Muscle of arm (tissue), 1 donor: ENCODE measurements at regions not wholly inside any gene's neighbourhood (a gene's known extent, or its start where the extent isn't known, plus 50 kb on each side); places are given as distances from the start of the nearest gene placed in this dataset.

ENCODE experiments used
- DNase-seq: peaks from one replicate; pipeline ENCODE4 v3.0.0-alpha.2; 2013

DNA sequence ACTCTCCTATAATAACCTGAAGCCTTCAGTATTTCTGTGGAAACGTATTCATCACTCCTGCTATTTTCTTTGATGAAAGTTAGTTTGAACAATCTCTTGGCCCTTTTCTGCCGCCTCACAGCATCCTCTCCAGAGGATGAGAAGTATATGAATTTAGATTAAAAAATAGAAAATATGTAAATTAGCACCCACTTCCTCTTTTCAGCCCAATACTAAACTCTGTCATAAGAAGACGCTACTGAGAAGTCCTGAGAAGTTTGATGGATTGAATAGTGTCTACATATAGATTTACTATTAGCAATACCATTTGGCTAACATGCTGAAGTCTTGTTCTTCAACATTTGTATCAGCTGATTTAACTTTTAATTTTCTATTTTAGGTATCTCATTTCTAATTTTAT, 526.4 kb upstream of the SPHKAP start:
- DNase-seq, result no peak

DNA sequence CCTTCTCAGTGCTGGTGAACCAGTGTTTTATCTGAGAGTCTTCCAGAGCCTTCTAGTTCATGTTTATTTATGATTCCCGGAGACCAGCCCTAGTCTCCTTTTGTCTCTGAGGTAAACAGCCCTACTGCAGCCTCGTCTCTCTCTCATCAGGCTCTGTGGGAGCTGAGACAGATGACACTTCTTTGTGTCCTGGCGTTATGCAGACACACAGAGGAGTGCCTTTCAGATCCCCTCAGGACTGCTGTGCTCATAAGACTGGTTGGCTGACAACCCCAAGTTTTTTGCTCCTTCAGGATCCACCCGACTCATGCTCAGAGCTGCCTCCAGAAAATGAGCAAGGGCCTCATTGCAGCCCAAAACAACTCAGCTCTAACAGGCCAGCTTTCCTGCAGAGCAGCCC, 523.8 kb upstream of the SPHKAP start:
- no peak for DNase-seq

DNA sequence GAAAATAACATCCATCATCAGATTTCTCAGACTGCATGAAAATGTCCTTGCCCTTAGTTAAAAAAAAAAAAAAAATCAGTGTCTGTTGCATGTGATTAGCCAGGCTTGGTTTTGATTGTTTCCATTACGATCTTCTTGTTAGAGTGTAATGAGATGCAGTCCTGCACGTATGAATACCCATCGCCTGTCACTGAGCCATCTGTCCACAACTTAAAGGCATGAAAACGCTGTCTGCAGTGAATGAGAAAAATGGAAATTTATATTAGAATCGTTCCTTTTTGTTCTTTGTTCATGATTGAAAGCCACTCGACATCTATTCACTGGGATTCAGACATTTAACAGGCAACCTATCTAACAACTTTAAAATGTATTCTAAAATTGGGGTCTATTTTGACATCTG, 521.7 kb upstream of the SPHKAP start:
- DNase-seq, result no peak

DNA sequence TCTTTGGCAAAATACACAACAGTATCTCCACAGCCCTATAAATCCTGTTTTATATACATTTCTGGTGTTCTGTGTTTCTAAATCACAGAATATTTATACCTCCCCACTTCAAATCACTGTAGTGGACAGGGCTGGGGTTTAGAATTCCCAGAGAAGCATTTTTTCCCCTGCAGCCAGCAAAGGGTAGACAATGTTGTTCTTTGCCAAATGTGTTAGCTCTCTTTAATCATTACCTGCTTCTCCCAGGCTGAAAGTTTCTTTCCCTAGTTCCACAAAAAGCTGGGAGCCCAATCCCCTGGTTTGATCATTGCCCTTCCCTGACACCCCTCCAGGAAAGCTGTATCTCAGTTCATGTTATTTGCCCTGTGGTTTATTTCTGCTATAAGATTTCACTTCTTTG, 520.0 kb upstream of the SPHKAP start:
- no peak for DNase-seq

DNA sequence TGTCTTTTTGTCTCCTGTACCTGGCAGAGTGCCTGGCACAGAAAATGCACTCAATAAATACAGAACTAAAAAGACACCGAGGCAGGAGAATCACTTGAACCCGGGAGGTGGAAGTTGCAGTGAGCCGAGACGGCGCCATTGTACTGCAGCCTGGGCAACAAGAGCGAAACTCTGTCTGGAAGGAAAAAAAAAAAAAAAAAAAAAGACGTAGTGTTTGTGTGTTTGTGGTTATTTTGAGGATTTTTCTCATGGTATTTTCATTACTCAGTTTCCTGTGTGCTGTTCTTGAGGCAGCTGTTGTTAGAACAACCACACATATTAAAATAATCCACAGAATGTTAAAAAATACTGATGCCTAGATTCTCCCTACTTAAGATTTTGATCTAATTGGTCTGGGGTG, 519.2 kb upstream of the SPHKAP start:
- DNase-seq, result no peak

DNA sequence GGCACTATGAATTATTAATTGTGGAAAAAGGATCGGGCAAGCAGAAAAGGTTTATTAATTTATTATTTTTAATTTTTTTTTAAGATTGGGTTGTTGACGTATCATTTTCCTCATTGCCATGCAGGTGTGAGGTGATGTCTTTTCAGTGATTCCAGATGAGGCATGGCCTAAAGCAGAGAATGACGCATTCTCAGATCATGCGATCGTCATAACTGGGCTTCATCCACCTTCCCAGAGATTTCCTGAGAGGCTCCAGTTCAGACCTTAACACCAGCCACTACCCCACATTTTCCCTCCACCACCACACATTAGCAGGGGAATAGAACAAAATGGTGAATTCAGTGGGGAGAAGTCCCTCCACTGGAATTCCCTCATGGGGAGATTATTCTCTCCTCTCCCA, 518.4 kb upstream of the SPHKAP start:
- DNase-seq, result no peak

DNA sequence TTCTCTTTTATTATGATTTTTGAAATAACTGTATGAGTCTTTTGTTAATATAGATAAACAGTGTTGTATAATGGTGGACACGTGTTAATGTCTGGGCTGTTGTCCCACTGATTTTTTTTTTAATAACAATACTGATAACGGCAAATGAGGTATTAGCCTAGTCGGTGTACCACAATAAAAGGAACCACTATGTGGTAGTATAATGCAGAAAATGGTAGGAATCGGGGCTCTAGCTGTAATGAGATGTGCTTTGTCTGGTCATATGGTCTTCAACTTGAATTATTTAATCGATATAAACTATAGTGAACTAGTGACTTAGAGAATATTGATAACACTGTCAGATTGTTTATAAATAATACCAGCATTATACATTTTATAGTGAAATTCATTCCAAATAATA, 517.9 kb upstream of the SPHKAP start:
- no peak for DNase-seq

DNA sequence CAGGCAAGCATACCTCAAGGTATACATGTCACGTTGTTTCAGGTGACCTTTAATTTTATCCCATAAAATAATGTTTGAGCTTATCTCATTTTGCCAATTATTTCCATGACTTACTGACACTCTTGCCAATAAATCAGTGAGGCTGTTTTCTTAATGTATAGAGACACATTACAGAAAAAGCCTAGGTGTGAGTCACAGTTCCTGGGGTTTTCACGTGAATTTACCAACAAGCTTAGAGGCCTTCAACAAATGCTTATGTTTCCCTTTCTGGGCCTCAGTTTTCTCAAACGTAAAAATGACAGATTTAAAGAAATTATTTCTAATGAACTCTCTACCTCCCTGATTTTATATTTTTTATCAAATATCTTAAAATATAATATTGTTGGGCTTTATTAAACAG, 517.5 kb upstream of the SPHKAP start:
- no peak for DNase-seq

DNA sequence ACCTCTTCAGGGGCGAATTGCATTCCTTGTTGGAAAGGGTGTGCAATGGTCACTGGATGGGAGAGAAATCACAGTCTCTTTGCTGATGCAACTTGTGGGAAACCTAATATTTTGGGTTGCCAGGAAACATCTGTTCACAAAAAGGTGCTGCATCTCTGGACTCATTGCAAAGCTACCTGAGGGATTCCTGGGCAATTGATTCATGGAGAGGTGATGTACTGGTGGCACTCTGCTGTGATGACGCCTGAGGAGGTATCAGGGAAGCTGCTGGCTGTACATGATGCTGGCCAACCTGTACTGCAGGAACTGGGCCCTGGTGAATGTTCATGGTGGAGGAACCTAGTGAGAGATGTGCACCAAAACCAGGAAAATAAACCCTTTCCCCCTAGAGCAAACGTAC, 516.0 kb upstream of the SPHKAP start:
- no peak for DNase-seq

DNA sequence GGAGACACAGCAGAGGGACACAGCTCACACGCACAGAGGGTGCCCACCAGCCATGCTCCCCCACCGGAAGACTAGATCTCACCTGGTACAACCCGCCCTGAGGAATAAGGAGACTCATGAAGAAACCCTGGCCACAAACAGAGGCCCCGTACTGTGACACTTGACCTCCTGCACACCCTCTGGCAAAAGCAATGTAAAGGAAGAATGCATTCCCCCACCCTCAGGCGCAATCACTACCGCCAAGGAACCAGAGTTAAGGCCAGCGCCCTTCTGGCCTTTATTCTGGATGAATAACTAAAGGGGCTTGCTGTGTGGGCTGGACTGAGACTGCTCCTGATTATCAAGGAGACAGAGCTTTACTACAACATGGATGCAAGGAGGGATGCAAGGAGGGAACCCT, 509.2 kb upstream of the SPHKAP start:
- DNase-seq, result no peak

DNA sequence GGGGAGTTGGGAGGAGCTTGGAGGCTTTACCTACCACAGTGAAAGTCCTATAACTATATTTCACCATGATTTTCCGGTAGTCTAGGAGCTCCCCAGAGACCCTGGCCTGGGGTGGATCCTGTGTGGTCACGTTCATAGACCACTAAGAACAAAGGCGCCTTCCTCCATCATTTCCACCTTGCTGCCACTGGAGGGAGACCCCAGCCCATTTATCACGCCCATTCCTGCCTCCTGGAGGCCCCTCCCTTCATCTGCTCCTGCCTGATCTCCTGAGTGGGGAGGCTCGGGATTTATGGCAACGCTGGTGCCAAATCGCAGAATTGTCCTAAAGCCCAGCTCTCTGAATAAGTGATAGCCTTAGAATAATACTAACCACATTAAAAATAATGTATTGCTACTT, 507.6 kb upstream of the SPHKAP start:
- peak; percentile 27 for DNase-seq

DNA sequence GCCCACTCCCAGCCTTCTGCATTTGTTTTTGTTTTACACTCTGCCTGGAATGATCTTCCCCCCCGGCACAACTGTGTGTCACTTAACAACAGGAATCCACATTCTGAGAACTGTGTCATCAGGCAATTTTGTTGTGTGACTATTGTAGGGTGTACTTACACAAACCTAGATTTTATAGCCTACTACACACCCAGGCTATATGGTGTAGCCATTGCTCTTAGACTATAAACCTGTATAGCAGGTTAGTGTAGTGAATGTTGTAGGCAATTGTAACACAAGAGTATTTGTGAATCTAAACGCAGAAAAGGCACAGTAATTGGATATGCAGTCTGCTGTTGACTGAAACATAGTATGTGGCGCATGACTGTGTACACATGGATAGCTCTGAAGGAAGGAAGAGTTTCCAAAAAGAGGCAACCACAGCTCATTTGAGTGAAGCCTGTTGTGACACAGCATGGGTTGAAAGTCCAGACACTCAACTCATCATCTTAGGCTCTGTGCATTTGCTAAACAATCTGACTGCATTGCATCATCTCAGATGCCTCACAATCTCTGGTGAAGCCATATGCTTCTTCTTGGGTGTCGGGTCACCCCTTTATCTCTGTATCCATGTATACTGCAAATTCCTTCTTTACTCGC, 506.6 kb upstream of the SPHKAP start:
- DNase-seq, result no peak

DNA sequence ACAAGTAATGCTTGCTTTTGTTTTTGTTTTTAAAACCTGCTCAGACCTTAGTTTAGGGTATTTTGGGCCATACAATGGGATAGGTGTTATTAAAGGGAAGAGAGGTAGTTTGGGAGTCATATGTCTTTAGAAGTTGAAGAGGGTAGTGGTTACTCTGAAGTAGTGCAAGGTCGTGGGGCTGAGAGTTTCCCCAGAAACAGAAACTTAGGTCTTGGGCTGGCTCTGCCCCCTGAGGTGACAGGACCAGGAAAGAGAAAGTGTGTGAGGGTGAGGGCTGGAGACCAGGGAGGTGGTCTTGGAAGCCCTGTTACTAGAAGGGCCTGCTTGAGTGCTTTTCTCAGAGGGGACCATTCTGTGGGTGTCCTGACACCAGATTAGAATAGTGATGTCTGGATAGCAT, 500.5 kb upstream of the SPHKAP start:
- no peak for DNase-seq

DNA sequence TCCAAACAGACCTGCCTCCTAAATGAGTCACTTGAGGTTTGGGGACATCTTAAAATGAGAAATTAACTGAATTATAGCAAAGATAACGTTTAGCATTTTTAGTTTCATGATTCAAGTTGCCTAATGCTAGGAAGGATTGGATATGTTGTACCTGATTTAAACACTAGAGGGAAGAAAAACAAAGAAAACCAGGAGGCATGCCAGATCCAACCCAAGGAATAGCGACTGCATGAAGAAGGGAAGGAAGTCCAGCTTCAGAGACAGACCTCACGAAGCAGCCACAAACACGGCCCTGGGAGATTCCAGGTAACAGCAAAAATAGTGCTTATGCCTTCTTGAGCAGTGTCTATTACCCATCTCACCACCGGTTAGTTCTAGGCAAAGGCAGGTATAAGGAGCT, 499.9 kb upstream of the SPHKAP start:
- DNase-seq, result peak; percentile 68

DNA sequence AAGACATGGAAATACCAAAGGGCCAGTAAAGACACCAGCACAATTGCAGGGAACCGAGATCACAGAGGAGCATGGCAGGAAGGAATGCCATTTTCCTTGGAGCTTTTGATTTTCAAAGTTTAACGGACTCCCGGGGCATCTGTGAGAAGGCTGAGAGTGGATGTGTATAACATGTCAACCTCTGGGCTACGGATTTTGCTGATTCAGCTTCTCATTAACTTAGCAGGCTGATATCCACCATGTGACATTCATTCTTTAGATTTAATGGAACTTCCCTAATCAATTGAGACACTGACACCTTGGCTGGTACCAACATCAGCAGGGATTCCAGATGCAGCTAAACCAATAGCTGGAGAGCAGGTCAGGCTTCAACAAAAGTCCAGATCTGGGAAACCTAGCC, 496.6 kb upstream of the SPHKAP start:
- DNase-seq, result no peak

DNA sequence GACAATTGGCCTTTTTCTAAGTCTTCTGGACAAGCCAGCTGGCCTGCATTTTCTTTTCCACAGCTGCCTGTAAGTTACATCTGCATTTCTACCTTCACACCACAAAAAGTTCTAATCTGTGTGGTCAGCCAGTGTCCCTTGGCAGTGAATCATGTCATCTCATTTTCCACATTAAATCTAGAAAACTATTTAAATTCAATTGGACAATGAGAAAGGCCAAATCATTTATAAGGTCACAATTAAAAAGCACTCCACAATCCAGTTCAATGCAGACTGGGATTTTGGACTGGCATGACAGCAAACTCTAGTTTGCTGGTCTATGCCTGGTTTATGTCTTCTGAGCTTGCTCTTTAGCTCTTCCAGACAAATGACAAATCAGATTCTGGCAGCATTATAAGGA, 494.2 kb upstream of the SPHKAP start:
- DNase-seq, result peak; percentile 88

DNA sequence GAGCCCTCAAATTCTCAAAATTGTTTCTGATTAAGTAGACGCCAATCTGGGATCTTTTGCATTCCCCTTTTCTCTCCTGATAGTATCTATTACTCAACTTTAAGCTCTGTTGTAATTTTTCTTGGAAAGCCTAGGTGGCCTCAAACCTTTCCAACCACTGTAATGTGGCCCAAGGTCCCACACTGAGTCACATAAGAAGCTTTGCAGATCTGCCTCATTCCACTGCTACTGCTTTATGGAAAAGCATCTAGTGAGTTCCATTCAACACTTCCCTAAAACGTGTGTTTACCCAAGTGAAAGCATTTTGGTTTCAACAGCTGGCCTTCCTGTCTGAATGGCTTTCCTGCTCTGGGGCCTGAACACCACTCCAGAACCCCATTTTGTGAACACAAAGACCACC, 493.6 kb upstream of the SPHKAP start:
- DNase-seq, result peak; percentile 83

DNA sequence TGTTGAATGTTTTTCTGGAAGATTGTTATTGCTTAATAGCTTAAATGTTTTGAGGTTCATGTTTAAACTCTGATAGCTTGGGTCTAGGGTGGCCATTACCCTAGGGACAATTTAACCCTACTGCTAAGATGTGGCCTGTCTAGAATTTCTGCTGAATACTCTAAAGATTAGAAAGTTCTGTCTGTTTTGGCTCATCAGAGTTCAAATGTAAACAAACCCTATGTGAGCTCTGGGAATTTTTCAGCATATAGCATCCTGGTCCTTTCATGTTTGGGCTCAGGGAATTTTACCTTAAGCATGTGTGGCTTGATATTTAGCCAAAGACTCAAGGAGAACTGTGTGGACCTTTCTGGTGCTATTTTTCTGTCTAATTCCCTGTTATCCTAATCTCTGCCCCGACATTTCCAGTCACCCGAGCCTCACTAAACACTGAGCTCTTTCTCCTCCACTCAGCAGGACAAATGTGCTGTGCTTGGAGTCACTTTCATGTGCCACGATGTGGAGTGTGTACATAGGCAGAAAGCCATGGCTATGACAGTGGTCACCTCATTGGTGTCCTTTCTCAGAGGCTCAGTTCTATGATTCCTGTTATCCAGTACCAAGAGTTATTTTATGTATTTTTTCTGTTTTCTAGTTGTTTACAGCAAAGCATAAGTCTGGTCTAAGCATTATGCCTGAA, 492.5 kb upstream of the SPHKAP start:
- no peak for DNase-seq

DNA sequence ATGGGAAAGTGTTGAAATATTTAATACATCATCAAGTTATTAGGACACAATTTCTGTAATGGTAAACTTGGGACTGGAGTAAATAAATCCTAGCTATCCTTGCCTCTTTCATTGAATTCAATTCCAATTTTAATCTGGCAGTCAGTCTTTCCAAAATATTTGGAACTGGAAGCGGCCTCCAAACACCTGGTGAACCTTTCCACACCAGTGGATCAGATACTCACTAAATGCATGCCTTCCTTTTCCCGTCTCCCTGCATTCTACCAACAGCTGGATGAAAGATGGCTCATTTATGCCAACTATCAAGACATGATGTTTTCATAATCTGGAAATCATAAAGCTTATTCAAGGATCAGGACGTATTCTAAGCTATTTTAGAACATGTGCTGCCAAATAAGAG, 488.2 kb upstream of the SPHKAP start:
- DNase-seq, result peak; percentile 83

DNA sequence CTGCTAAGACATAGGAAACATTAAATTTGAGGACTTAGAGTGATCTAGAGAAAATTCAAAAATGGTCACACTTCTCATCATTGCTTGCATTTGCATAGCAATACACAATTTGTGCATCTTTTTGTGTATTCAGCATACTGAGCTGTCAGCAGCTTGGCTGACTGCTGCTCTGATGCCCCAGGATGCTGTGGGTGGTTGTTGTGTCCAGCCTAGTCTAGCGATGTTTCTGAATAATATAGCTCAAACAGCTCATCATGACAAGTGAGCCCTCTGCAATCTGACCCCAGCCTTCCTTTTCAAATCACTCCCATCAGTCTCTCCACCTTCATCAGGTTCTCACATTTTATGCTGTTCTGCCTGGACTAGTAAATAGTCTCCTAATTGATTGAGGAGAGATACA, 483.7 kb upstream of the SPHKAP start:
- no peak for DNase-seq

DNA sequence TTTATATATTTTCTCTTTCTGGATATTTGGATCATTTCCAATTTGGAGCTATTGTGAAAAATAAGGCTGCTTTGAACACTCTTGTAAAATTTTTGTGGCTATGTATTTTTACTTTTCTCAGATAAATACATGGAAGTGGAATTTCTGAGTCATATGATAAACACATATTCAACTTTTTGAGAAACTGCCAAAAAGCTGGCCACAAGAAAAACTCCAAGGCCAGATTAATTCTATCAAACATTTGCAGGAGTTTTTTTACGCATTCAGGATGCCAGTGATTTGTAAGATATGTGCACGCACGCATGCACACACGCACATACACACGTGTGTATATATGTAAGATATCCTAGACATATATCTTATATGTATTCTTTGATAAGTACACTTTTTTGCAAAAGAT, 477.5 kb upstream of the SPHKAP start:
- DNase-seq, result no peak

DNA sequence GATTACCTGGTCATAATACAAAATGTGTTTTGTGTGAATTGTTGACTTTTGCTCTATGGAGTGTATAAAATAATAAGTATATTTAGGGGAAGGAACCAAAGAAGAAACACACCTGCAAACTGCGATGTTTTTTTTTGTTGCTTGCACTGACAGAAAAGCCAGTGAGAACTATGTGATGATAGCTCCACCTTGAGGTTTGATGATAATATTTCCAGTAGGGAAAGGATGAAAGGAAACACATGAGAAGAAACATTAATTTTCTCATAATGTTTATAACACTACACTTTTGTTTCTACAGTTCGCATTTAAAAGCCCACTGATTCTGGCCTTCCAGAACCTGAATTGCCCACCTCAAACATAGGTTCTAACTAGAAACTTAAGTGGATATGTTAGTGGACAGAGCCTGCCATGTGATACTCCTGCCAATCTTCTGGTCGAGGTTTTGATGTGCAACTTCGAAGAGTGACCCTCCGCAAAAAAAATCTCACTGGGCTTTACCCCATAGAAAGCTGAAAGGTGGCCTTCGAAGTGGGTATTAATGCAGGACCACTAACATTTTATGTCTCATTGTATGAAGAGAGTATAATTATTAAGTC, 476.4 kb upstream of the SPHKAP start:
- DNase-seq, result peak; percentile 37

DNA sequence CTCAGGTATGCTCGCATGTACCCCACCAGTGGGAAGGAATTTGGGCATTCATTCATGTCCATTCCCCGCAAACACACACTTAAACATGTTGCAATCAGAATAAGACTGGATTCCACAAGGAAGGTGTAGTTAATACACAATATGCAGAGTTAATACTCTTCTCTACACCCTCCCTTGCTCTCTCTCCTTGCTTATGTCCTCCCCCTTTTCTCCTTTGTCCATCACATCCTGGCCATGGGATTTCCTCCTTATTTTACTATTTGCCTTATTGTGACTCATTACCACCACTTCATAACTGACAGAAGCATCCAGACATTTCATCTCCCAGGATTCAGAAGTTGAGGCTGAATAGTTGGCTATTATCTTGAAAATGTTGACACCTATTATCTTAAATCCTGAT, 473.8 kb upstream of the SPHKAP start:
- DNase-seq, result no peak

DNA sequence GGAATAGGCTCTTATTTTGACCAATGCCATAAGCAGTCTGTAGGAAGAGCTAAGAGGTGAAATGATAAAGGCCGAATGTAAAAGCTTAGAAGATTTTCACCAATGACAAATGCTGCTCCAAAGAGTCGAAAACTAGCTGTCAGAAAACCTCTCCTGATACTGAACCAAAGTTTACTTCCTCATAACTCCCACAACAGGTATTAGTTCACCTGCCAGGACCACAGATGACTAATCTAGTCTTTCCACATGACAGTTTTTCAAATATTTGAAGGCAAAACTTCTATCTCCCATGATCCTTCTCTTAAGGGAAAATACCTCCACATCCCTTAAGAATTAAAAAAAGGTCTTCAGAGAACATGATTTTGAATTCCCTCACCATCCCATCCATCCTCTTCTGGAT, 473.2 kb upstream of the SPHKAP start:
- no peak for DNase-seq
